Suppressor macrophage treated with lipopolysaccharide for 1 hour (primary cell): ENCODE measurements at regions not wholly inside any gene's neighbourhood (a gene's known extent, or its start where the extent isn't known, plus 50 kb on each side); places are given as distances from the start of the nearest gene placed in this dataset.
"Not testable (repeated sequence)": the region's sequence is repeated elsewhere in the genome, so short reads cannot be mapped to it uniquely, and the experiment has no call there.

ENCODE experiments used
- DNase-seq, 3 donors: peaks; one replicate each; pipeline ENCODE4 v3.0.0-alpha.2; 2020 to 2022

DNA sequence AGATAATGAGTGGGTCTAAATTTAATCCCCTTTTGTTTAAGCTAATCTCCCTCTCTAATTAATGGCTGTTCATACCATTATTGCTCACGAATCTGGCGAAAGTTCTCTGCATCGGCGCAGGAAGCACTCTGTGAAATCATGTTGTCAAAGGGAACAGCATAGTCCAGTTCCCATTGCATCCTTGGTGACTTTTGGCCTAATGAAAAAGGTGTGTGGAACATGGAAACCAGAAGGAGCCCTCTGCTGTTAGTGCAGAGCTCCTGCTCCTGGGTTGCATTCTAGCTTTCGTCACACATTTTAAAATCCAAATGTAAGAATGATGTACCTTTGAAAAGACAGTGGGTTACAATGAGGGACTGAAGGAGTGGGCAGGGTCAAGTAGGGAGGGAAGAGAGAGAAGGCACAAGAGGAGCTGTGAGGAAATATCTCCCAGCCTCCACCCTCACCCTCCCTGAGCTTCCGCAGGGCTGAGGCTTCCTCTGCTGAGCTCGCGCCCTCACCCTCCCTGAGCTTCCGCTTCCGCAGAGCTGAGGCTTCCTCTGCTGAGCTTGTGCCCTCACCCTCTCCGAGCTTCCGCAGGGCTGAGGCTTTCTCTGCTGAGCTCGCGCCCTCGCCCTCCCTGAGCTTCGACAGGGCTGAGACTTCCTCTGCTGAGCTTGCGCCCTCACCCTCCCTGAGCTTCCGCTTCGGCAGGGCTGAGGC, 754.3 kb upstream of the TPTE start:
- DNase-seq, result not testable (repeated sequence)

DNA sequence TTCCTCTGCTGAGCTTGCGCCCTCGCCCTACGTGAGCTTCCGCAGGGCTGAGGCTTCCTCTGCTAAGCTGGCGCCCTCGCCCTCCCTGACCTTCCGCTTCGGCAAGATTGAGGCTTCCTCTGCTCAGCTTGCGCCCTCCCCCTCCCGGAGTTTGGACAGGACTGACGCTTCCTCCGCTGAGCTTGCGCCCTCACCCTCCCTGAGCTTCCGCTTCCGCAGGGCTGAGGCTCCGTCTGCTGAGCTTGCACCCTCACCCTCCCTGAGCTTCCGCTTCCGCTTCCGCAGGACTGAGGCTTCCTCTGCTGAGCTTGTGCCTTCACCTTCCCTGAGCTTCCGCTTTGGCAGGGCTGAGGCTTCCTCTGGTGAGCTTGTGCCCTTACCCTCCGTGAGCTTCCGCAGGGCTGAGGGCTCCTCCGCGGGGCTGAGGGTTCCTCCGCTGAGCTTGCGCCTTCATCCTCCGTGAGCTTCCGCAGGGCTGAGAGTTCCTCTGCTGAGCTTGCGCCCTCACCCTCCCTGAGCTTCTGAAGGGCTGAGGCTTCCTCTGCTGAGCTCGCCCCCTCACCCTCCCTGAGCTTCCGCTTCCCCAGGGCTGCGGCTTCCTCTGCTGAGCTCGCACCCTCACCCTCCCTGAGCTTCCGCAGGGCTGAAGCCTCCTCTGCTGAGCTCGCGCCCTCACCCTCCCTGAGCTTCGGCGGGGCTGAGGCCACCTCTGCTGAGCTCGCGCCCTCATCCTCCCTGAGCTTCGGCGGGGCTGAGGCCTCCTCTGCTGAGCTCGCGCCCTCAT, 753.6 kb upstream of the TPTE start:
- DNase-seq, result no peak

DNA sequence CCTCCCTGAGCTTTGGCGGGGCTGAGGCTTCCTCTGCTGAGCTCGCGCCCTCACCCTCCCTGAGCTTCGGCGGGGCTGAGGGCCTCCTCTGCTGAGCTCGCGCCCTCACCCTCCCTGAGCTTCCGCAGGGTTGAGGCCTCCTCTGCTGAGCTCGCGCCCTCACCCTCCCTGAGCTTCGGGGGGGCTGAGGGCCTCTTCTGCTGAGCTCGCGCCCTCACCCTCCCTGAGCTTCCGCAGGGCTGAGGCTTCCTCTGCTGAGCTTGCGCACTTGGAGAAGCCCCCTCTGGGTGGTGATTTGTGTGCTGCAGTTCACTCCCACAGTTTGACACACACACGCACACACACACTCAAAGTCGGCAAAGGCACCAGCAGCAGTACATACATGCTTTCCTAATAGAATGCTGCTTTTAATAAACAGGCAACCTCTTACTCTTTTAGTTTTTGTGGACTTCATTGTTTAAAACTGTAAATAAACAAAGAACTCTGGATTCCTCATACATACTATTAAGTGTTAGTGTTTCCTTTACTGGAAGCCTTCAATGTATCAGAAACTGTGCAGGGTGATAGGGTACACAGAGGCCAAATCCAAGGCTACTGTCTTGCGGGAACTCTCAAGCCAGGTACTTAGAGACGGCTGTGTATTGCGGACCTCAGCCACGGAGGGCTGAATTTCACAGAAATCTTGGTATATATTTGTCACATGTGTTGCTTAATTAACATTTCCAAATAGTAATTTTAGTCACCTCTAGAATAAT, 752.8 kb upstream of the TPTE start:
- not testable (repeated sequence) for DNase-seq

DNA sequence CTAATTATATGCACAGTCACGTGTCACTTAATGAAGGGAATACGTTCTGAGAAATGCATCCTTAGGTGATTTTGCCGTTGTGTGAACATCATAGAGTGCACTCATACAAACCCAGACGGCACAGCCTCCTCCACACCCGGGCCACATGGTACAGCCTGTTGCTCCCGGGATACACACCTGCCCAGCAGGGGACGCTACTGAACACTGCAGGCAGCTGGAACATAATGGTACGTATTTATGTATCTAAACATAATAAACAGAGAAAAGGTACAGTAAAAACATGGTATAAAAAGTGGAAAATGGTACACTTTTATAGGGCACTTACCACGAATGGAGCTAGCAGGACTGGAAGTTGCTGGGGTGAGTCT, 752.3 kb upstream of the TPTE start:
- not testable (repeated sequence) for DNase-seq

DNA sequence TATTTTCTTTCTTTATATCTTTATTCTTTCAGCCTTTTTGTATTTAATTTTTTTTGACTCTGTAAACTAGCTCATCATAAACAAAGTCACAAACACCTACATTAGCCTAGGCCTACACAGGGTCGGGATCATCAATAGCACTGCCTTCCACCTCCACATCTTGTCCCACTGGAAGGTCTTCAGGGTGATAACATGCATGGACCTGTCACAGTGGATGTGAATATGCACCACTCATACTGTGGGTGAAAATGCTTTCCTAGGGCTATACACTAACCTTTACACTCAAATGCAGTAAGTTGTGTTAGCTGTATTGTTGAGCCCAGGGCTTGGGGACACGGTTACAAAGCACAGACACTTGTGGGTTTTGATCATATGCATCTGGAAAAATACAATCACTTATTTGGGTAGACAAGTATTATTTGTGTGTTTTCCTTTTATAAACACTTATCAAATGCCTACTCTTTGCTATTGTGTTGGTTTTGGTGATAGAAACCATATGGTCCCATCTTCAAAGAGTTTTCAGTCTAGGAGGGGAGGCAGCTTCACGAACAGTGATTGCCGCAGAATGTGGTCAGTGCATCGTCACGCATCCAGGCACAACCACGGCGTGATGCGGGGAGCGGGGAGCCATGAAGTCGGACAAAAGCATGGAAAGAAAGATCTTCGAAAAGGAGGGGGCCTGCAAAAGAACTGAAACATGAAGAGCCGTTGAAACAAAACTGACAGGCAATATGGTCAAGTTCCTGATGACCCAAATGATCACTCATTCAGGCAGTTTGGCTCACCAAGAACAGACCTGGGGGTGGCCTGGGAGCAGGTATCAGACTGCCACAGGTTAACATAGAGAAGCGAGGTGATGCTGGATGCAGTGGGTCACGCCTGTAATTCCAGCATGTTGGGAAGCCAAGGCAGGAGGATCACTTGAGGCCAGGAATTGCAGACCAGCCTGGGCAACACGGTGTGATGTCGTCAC, 751.4 kb upstream of the TPTE start:
- DNase-seq, result not testable (repeated sequence)

DNA sequence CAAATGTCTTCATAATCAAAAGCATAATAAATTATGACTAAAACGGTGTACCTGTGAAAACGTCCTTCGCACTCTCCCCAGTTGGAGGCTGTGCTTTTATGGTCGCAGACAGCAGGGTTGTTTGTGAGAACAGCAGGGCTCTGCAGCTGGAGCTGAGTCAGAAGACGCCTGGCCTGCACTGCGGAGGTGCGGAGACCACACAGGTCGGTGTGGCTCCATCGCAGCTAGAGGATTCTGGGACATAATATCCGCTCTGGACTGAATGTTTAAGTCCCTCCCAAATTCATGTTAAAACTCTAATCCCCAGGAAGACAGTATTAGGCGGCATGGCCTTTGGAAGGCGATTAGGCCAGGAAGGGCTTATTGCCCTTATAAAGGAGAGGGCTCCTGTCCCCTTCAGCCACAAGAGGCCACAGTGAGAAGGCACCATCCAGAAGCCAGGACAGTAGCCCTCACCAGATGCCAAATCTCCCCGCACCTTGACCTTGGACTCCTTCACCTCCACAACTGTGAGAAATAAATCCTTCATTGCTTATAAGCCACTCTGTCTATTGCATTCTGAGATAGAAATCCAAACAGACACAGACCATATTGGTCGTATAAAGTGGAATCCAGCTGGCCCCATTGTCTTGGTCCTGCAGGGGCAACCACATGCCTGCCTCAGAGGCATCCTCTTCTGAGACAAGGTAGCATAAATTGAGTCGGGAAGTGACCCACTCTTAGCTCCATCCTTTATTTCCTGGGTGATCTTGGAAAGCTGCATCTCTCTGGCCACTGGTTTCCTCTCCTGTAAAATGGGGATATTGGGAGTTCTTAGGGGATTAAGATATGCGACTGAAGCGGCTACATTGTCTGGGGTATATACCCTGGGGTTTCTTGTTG, 749.7 kb upstream of the TPTE start:
- DNase-seq, result not testable (repeated sequence)

DNA sequence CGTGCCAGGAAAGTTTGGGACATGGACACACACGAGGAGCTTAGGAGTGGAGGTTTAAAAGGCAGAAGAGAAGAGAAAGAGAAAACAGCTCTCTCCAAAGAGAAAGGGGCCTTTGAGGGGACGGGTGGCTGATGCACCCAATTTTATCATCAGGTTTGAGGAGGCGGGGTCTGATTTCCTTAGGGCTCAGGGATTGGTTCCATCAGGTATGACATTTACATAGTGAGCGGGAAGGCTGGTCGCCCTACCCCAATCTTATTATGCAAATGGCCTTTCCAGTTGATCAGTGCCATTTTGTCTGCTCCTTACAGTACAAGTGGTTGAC, 749.1 kb upstream of the TPTE start:
- no peak for DNase-seq

DNA sequence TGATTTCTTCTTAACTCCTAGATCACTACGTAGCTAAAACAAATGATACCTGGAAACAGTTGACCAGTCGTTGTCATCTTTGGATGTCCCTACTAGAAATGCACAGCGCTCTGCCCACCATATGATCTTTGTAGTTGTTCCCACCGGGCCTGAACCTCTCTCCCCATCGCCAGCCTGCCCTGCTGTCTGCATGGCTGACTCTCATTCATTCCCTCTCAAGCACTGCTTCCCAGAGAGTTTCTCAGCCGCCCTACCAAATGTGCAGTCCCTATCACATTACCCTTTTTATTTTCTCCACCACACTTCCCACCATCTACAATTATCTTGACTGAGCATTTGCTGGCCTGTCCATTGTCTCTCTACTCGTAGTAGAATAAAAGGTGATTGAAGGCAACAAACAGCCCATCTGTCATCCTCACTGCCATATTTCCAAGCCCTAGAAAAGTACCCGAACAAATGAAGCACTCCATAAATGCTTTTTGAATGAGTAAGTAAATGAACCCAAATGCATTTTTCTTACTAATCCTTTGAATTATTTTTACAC, 748.4 kb upstream of the TPTE start:
- DNase-seq, result not testable (repeated sequence)

DNA sequence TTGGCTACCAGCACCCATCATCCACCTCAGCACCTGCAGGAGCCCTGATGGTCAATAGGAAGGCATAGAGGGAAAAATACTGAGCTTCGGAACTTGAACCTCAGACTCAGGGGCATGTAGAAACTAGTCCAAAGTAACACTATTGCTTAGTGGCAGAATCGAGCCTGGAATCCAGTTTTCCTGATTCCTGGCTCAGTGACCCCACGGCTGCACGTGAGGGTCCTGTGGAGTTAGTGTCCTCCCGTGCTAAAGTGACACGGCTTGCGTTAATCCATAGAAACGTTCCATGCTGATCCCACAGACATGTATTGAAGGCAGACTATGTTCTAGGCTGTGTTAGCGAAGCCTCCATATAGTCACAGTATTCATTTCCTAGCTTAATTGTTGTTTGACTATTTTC, 747.0 kb upstream of the TPTE start:
- DNase-seq, result no peak

DNA sequence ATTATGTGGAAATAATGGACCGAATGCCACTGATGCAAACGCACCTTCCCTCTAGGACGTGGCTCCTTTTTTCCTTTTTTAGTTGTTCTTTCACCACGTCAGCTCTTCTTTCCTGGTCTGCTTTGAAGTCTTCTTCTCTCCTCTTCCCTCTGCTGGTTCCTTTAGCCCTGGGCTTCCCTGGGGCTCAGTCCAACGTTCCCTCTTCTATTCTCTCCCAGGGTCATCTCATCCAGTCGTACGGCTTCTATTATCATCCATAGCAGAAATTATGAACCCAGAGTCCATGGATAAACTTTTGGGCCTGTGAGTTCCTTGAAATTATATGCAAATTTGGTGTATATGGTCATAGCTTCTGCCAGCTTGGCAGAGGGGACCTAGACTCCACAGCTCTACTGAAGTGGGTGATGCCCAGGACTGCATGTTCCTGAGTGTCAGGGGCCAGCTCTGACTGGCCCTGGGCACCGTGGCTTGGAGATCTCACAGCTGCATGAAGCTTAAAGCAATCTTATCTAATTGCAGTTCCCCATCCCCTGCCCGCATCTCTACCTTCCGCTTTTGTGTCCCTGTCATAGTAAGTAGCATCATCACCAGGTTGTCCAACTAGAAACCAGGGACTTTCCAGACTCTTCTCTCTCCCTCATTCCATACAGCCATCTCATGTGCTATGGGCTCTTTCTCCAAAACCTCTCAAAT, 746.3 kb upstream of the TPTE start:
- not testable (repeated sequence) for DNase-seq

DNA sequence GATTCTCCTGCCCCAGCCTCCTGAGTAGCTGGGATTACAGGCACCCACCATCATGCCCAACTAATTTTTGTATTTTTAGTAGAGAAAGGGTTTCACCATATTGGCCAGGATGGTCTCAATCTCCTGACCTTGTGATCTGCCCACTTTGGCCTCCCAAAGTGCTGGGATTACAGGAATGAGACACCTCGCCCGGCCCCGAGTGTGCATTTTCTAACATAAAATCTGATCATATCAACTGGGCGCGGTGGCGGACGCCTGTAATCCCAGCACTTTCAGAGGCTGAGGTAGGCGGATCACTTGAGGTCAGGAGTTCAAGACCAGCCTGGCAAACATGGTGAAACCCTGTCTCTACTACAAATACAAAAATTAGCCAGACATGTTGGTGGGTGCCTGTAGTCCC, 745.5 kb upstream of the TPTE start:
- DNase-seq, result not testable (repeated sequence)

DNA sequence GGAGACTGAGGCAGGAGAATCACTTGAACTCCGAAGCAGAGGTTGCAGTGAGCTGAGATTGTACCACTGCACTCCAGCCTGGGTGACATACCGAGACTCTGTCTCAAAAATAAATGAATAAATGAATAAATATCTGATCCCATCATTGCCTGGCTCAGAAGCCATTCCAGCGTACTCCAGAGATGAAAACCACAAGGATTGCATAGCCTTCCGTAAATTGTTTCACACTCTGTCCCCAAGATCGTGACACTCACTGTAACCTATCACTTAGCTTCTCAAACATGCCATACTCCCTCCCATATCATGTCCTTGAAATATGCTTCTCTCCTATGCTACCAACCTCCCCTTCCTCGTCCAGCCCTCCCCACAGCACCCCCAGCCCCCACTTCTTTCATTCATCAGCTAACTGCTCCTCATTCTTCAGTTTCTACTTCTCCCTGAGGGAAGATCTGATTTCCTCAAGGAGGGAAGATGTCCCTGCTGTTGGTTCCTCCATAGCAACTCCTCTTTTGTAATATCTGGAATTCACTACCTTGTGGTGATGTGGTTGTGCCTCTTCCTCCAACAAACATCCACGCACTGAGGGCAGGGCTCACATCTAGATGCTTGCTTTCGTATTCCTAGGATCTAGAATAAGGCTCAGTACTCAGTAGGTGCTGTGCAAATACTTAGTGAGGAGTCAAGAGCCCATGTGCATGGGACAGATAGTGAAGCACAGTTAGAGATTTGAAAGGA, 744.9 kb upstream of the TPTE start:
- DNase-seq, result not testable (repeated sequence)

DNA sequence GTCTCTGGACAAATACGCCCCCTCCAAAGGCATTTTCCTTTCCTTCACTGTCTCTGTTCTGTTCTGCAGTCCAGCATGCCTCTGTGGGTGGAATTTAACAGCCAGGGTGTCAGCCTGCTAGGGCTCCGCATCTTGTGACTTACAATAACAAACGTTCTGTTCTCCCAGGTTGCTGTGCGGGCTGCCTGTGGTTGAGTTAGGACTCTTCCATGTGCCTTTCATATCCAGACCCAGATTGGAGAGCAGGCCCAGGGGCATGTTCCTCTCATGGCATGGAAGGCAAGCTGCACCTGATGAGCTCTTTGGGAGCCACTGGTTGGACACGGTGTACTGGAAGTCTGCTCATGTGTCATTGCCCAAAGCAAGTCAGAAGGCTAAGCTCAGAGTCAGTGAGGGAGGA, 742.8 kb upstream of the TPTE start:
- not testable (repeated sequence) for DNase-seq

DNA sequence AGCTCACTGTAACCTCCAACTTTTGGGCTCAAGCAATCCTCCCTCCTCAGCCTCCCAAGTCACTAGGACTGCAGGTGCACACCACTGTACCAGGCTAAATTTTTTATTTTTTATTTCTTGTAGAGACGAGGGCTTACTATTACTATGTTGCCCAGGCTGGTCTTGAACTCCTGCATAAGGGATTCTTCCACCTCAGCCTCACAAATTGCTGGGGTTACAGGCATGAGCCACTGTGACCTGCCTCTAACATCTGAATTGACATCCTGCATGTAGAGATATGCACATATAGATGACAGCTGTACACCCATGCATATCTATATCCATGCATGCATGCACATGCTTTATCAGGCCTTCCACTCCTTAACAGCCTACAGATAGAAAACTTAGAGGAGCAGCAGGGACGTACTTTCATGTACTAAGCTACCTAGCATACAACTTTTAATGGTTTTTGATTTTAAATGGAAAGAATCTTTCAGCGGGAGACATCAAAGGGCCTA, 740.9 kb upstream of the TPTE start:
- DNase-seq, result no peak

DNA sequence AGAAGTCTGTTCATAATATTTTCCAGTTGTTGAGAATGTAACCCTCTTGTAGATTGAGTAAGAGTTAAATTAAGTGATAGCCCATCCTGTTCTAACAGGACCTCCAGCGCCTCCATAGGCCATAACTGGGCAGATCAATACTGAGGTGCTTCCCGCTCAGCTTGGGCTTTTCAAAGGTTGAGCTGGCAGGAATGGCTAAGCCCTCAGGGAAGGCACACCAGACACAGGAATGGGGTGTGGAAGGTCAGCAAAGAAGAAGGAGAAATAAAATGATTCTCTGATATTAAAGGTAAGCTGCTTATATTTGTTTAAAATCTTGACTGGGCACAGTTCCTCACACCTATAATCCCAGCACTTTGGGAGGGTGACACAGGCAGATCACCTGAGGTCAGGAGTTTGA, 737.8 kb upstream of the TPTE start:
- DNase-seq, result not testable (repeated sequence)

DNA sequence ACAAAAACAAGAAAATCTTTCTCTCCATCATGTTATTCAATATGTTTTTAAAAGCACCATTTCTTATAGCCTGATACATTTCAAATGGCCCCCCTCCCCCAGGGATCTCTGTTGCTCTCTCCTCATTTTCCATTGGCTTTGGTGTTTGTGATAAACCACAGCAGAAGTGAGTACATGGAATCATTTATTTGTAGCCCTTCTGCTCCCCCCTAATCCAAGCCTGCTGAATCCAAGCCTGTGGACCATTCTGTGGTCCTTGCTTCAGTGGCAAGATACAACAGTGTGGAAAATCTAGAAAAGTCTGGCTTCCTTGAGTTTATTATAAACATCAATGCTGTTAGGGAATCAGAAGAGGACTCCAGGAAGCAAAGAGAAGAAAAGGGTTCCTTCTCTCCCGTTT, 737.2 kb upstream of the TPTE start:
- DNase-seq, result not testable (repeated sequence)

DNA sequence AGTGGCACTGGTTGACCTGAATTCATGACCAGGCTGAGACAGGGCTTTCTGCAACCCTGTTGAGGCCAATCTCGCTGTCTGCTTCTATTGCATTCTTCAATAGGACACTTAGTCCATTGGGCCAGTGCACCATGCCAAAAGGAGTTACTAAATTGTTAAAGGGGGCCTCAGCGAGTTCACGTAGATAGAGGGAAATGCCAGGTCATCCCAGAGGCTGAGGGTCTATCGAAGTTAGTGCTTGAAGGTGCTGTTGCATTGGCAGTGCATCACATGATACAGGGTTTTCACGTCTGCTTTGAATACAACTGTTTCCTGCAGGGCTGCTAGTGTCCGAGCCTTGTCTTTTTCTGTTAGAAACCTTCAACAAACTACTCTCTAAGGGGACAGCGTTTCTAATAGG, 735.3 kb upstream of the TPTE start:
- DNase-seq, result not testable (repeated sequence)

DNA sequence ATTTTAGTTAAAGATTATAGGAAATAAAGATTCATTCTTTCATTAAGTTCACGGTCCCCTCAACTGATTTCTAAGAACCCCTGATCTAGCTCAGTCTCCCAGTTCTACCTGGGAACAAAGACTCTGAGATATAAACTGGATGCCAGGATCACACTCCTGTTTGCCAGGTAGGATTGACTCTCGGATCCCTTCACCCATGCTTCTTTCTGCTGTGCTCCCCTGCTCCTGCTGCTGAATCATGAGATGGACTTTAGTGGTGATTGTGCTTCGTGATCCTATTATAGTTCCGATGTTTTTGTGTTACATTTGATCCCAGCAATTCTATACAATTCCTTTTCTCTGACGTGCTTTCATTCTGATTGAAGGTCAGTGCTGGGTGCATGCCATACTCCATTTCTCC, 733.1 kb upstream of the TPTE start:
- DNase-seq, result not testable (repeated sequence)

DNA sequence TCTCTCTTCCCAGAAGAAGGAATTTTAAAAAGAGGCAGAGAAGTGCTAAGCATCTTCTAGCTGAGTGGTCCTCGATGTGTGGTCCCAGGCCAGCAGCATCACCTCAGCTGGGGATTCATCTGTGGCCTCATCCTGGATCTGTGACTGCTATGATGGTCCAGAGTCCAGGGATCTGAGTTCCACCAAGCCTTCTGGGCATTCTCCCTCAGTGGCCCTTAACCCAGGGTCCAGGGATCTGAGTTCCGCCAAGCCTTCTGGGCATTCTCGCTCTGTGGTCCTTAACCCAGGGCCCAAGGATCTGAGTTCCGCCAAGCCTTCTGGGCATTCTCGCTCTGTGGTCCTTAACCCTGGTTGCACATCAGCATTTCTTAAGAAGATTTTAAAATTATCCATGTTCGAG, 731.0 kb upstream of the TPTE start:
- not testable (repeated sequence) for DNase-seq

DNA sequence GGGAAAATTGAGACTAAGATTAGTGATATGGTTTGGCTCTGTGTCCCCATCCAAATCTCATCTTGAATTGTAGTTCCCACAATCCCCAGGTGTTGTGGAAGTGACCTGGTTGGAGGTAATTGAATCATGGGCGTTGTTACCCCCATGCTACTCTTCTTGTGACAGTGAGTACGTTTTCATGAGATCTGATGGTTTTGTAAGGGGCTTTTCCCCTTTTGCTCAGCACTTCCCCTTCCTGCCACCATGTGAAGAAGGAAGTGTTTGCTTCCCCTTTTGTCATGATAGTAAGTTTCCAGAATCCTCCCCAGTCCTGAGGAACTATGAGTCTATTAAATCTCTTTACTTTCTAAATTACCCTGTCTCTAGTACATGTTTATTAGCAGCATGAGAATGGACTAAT, 729.9 kb upstream of the TPTE start:
- DNase-seq, result peak in 1 of 3 donors; percentile 21
